ENCODE measurements at regions not wholly inside any gene's neighbourhood (a gene's known extent, or its start where the extent isn't known, plus 50 kb on each side); places are given as distances from the start of the nearest gene placed in this dataset.

- TF ChIP-seq CTCF (conservative IDR thresholded peaks at IDR 0.05; ENCODE audit: low read length) = no peak
- TF ChIP-seq EZH2phosphoT487 (IDR thresholded peaks at IDR 0.05; ENCODE audit: borderline replicate concordance, low read depth, low read length) = no peak
Observed at GRCh38 chr4:156117743-156118142, 164.1 kb upstream of the CTSO start.

Data from OCI-LY7 (cell line).